K562 (cell line): ENCODE measurements at regions not wholly inside any gene's neighbourhood (a gene's known extent, or its start where the extent isn't known, plus 50 kb on each side); places are given as distances from the start of the nearest gene placed in this dataset.

Experiments used
- HDAC6 ChIP-seq: IDR thresholded peaks from 2 replicates; pipeline ENCODE4 v1.6.1; 2012; ENCODE audit warnings: low read depth, mild to moderate bottlenecking, control low read depth, inconsistent platforms, low read length, moderate library complexity
- KDM1A ChIP-seq, 2 experiments: fragments of 450-650 bp; IDR thresholded peaks; 2 replicates each; pipeline ENCODE4 v1.6.1; 2016; ENCODE audit warnings: mild to moderate bottlenecking in 2 of 2
- POLR2G ChIP-seq: fragments of 200-400 bp; formaldehyde crosslinking; IDR thresholded peaks from 2 replicates; pipeline ENCODE4 v1.6.1; 2017; ENCODE audit warnings: low read depth, mild to moderate bottlenecking, antibody characterized with exemption, low read length, moderate library complexity
- PPARD ChIP-seq: fragments of 250-450 bp; sonication (Bioruptor Pico); IDR thresholded peaks from 2 replicates; pipeline ENCODE4 v1.8.0; 2022; ENCODE audit warnings: inconsistent platforms, mild to moderate bottlenecking, moderate library complexity
- SAFB2 ChIP-seq: fragments of 200-400 bp; formaldehyde crosslinking; IDR thresholded peaks from 2 replicates; pipeline ENCODE4 v1.6.1; 2018; ENCODE audit warnings: borderline replicate concordance, low read length, low read depth, moderate library complexity; ENCODE audit not compliant: severe bottlenecking
- ZNF668 ChIP-seq: fragments of 250-450 bp; sonication (Bioruptor Pico); IDR thresholded peaks from 2 replicates; pipeline ENCODE4 v1.8.0; 2022; ENCODE audit warnings: mild to moderate bottlenecking, inconsistent platforms
- TF ChIP-seq, protein P1 (sequence below), 2 experiments: fragments of 450-650 bp in 1 of 2; sonication (generic) in 1 of 2; formaldehyde crosslinking in 1 of 2; IDR thresholded peaks; 2 replicates each; pipeline versions ENCODE4 v1.7.1 to v1.9.0; 2016 to 2022; ENCODE audit warnings: inconsistent platforms in 1 of 2, mild to moderate bottlenecking in 1 of 2, missing genetic modification reagents in 1 of 2
- TF ChIP-seq, protein P2 (sequence below): IDR thresholded peaks from 3 replicates; pipeline ENCODE4 v1.6.1; 2011; ENCODE audit warnings: borderline replicate concordance, mild to moderate bottlenecking; ENCODE audit not compliant: insufficient read length, insufficient read depth
- TF ChIP-seq, protein P3 (sequence below), 2 experiments: fragments of 200-800 bp in 1 of 2; sonication (Bioruptor generic) in 1 of 2; sonication (generic) in 1 of 2; formaldehyde crosslinking in 1 of 2; IDR thresholded peaks in 1 of 2; conservative IDR thresholded peaks in 1 of 2; 2 replicates each; pipeline versions ENCODE4 v1.5.0 to v1.6.1; 2016 to 2020; ENCODE audit warnings: missing compliant biosample characterization in 1 of 2, missing genetic modification characterization in 1 of 2, missing genetic modification reagents in 1 of 2

DNA sequence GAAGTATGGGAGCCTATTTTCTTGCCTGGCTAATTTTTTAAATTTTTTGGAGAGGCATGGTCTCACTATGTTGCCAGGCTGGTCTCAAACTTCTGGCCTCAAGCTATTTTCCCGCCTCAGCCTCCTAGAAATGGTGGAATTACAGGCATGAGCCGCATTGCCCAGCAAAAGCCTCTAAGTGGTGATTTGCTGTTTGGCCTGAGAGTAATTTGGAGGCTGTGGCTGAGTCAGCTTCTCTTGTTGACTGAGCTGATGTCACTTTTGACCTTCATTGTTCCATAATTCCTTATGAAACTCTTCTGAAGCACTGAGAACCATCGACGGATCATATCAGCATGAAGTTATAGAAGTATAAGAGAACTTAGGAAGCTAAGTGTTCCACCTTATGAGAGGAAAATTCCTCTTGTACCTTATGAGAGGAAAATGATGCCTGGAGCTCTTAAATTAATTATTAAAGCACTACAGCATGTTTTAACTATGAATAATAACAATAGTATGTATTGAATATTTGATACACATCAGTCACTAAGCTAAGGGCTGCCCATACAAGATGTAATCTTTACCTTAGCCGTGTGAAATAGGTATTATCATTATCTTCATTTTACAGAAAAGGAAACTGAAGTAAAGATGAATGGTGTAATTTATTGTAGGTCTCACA lies 220.8 kb upstream of the MON1B start (continued):
- TF ChIP-seq, protein P1, sequence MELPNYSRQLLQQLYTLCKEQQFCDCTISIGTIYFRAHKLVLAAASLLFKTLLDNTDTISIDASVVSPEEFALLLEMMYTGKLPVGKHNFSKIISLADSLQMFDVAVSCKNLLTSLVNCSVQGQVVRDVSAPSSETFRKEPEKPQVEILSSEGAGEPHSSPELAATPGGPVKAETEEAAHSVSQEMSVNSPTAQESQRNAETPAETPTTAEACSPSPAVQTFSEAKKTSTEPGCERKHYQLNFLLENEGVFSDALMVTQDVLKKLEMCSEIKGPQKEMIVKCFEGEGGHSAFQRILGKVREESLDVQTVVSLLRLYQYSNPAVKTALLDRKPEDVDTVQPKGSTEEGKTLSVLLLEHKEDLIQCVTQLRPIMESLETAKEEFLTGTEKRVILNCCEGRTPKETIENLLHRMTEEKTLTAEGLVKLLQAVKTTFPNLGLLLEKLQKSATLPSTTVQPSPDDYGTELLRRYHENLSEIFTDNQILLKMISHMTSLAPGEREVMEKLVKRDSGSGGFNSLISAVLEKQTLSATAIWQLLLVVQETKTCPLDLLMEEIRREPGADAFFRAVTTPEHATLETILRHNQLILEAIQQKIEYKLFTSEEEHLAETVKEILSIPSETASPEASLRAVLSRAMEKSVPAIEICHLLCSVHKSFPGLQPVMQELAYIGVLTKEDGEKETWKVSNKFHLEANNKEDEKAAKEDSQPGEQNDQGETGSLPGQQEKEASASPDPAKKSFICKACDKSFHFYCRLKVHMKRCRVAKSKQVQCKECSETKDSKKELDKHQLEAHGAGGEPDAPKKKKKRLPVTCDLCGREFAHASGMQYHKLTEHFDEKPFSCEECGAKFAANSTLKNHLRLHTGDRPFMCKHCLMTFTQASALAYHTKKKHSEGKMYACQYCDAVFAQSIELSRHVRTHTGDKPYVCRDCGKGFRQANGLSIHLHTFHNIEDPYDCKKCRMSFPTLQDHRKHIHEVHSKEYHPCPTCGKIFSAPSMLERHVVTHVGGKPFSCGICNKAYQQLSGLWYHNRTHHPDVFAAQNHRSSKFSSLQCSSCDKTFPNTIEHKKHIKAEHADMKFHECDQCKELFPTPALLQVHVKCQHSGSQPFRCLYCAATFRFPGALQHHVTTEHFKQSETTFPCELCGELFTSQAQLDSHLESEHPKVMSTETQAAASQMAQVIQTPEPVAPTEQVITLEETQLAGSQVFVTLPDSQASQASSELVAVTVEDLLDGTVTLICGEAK (IDR thresholded peaks at IDR 0.05): no peak
- TF ChIP-seq, protein P1 (CRISPR knock-in tag; IDR thresholded peaks at IDR 0.05): no peak
- TF ChIP-seq, protein P2, sequence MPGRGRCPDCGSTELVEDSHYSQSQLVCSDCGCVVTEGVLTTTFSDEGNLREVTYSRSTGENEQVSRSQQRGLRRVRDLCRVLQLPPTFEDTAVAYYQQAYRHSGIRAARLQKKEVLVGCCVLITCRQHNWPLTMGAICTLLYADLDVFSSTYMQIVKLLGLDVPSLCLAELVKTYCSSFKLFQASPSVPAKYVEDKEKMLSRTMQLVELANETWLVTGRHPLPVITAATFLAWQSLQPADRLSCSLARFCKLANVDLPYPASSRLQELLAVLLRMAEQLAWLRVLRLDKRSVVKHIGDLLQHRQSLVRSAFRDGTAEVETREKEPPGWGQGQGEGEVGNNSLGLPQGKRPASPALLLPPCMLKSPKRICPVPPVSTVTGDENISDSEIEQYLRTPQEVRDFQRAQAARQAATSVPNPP: no peak
- TF ChIP-seq ZNF668 (CRISPR knock-in tag) (no peak), POLR2G (no peak), KDM1A (IDR thresholded peaks at IDR 0.05) (no peak), PPARD (CRISPR knock-in tag) (no peak), SAFB2 (no peak), HDAC6 (no peak)
- TF ChIP-seq, protein P3, sequence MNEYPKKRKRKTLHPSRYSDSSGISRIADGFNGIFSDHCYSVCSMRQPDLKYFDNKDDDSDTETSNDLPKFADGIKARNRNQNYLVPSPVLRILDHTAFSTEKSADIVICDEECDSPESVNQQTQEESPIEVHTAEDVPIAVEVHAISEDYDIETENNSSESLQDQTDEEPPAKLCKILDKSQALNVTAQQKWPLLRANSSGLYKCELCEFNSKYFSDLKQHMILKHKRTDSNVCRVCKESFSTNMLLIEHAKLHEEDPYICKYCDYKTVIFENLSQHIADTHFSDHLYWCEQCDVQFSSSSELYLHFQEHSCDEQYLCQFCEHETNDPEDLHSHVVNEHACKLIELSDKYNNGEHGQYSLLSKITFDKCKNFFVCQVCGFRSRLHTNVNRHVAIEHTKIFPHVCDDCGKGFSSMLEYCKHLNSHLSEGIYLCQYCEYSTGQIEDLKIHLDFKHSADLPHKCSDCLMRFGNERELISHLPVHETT (CRISPR knock-in tag; conservative IDR thresholded peaks at IDR 0.05 in 1 of 2, IDR thresholded peaks at IDR 0.05 in 1 of 2): no peak
- TF ChIP-seq, all 486 proteins: peak for 0
